ENCODE measurements at regions not wholly inside any gene's neighbourhood (a gene's known extent, or its start where the extent isn't known, plus 50 kb on each side); places are given as distances from the start of the nearest gene placed in this dataset.

DNA sequence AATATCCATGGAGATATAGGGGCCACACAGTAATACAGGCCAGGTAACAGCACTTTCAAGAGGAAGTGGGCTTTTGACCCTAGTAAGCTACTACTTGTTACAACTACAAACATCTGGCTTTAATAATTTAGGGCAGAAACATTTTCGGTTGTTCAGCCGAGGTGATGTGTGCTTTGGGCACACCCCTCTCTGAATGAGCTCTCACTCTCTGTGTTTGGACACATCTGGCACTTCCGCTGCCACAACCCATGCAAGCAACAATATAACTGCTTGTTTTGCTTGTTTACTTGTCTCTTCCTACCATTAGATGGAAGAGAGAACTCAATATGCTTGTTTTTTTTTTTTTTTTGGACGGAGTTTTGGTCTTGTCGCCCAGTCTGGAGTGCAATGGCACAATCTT is 277.2 kb downstream of the HS3ST1 start:
- TF ChIP-seq EZH2 (IDR thresholded peaks at IDR 0.05; ENCODE audit: low read depth), result no peak
- TF ChIP-seq, protein P1, sequence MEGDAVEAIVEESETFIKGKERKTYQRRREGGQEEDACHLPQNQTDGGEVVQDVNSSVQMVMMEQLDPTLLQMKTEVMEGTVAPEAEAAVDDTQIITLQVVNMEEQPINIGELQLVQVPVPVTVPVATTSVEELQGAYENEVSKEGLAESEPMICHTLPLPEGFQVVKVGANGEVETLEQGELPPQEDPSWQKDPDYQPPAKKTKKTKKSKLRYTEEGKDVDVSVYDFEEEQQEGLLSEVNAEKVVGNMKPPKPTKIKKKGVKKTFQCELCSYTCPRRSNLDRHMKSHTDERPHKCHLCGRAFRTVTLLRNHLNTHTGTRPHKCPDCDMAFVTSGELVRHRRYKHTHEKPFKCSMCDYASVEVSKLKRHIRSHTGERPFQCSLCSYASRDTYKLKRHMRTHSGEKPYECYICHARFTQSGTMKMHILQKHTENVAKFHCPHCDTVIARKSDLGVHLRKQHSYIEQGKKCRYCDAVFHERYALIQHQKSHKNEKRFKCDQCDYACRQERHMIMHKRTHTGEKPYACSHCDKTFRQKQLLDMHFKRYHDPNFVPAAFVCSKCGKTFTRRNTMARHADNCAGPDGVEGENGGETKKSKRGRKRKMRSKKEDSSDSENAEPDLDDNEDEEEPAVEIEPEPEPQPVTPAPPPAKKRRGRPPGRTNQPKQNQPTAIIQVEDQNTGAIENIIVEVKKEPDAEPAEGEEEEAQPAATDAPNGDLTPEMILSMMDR (conservative IDR thresholded peaks at IDR 0.05), result no peak
